Choroid plexus epithelial cell (primary cell): ENCODE measurements at regions not wholly inside any gene's neighbourhood (a gene's known extent, or its start where the extent isn't known, plus 50 kb on each side); places are given as distances from the start of the nearest gene placed in this dataset.
A peak's percentile ranks its signal among the peaks of the same experiment; 100 is the strongest.

Experiments used
- DNase-seq: peaks from one replicate; pipeline ENCODE4 v3.0.0-alpha.2; 2010; ENCODE audit warnings: low read depth
- H3K4me3 ChIP-seq: 2 replicates; pipeline ENCODE4 v1.5.1; 2011; ENCODE audit warnings: low read depth, mild to moderate bottlenecking, control low read depth, low read length, moderate library complexity
- TF ChIP-seq, protein P1 (sequence below): conservative IDR thresholded peaks from 2 replicates; pipeline ENCODE4 v1.5.1; 2011; ENCODE audit warnings: low read depth, mild to moderate bottlenecking, control low read depth, inconsistent platforms, low read length, moderate library complexity

DNA sequence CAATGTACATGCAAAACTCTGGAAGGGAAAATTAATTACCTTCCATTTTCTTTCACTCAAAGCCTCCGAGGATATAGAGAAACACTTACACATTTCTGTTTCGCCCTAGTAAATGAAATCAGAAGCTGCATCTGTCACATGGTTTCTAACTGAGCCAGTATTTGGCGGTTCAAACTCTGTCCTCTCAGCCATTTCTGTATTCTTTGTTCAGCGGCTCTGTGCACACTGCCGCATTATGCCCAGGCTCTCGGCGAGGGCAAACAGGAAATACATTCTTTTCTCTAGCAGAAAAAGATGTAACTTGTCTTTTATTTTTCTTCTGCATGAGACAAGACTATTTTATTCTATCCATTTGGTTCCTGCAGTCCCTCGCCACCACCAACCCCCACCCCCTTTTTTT, 71.4 kb upstream of the GPM6B start:
- no peak for DNase-seq
- no peak overlapping the region for H3K4me3 ChIP-seq
- TF ChIP-seq, protein P1, sequence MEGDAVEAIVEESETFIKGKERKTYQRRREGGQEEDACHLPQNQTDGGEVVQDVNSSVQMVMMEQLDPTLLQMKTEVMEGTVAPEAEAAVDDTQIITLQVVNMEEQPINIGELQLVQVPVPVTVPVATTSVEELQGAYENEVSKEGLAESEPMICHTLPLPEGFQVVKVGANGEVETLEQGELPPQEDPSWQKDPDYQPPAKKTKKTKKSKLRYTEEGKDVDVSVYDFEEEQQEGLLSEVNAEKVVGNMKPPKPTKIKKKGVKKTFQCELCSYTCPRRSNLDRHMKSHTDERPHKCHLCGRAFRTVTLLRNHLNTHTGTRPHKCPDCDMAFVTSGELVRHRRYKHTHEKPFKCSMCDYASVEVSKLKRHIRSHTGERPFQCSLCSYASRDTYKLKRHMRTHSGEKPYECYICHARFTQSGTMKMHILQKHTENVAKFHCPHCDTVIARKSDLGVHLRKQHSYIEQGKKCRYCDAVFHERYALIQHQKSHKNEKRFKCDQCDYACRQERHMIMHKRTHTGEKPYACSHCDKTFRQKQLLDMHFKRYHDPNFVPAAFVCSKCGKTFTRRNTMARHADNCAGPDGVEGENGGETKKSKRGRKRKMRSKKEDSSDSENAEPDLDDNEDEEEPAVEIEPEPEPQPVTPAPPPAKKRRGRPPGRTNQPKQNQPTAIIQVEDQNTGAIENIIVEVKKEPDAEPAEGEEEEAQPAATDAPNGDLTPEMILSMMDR: no peak

DNA sequence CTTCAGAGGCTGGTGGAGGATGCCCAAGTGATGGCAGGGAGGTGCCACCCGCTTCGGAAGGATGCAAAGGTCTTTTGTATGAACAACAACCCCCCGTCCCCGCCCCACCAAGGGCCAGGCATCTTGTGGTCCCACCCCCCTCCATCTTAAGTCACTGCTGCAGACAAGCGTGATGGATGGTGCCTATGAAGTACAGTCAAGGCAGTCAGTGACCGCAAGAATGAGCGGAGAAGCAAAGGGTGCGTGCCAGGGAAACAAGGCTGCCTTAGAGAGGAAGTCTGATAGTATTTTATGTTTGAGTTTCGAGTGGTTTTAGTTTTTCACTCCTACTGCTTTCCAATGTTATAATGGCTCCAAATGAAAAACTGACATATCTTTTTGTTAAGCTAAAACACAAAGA, 68.7 kb upstream of the GPM6B start:
- TF ChIP-seq, protein P1: no peak
- H3K4me3 ChIP-seq: no peak overlapping the region

DNA sequence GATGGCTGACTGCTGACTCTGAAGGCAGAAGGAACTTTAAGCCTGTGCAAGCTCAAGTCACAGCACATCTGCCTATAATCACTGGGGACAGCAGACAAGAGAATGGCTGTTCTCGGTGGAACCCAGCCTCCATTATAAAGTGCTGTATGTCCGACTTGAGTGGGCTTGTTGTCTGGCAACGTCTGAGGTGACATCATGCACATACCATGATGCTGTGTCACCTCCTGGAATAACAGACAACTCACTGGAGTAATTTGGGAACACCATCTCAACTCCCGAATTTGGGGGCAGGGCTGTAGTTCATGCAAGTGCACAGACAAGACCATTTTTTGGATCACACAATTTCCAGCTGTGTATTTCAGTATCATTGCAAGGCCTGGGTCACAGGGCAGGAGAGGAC, 59.8 kb upstream of the GPM6B start:
- H3K4me3 ChIP-seq: no peak overlapping the region
- TF ChIP-seq, protein P1: no peak
- DNase-seq: no peak

More for the DNA sequence above, 68.7 kb upstream of the GPM6B start:
- DNase-seq: no peak

DNA sequence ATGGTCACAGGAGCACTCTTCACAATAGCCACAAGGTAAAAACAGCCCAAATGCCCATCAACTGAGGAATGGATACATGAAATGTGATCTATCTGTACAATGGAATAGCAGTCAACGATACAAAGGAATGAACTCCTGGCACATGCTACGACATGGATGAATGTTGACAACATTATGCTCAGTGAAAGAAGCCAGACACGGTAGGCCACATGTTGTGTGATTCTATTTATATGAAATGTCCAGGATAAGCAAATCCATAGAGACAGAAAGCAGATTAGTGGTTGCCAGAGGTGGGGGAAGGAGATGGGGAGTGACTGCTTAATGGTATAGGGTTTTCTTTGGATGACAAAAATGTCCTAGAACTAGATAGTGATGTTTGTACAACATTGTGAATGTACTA, 58.7 kb upstream of the GPM6B start:
- TF ChIP-seq, protein P1: no peak
- DNase-seq: no peak
- no peak overlapping the region for H3K4me3 ChIP-seq

DNA sequence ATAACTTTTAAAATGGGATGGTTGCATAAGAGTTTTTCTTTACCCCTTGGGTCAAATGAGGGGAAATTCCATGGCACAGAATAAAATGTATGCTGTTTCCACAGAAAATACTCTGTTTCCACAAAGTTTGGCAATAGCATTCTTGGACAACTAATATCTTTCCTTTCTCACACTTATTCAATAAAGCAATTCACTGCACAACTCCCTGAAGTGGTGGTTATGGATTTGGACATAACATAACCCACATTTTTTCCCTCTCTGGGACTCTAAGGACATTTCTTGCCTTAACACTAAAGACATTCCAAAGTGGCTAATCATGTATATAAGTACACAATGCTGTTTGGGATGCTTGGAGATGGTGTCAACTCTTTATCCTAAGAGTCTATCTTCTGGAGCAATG, 51.7 kb upstream of the GPM6B start:
- DNase-seq: peak; percentile 42
- no peak overlapping the region for H3K4me3 ChIP-seq
- TF ChIP-seq, protein P1: no peak
